ENCODE measurements at regions not wholly inside any gene's neighbourhood (a gene's known extent, or its start where the extent isn't known, plus 50 kb on each side); places are given as distances from the start of the nearest gene placed in this dataset.

- TF ChIP-seq TAF1 (IDR thresholded peaks at IDR 0.05; ENCODE audit: borderline replicate concordance, low read depth, low read length) (no peak), POLR2A (IDR thresholded peaks at IDR 0.05; ENCODE audit: low read depth, low read length) (no peak)
These were observed 800.5 kb upstream of the KLHL1 start for GRCh38 chr13:70908795-70909194.
